K562 (cell line): ENCODE measurements at regions not wholly inside any gene's neighbourhood (a gene's known extent, or its start where the extent isn't known, plus 50 kb on each side); places are given as distances from the start of the nearest gene placed in this dataset.

ENCODE experiments used
- ATAC-seq: fragments of 200-7000 bp; cut with Tn5 transposase; 3 replicates; pipeline ENCODE4 v1.9.1; 2020; ENCODE audit warnings: moderate library complexity
- BruUV-seq: library from RNA; stranded (reverse); fragments of 400-500 nt; replicated peaks from 2 replicates; lab custom pipeline; 2021; lab: Mats Ljungman, UMichigan
- CTCF ChIA-PET: fragments of 300-600 bp; formaldehyde crosslinking; extraction: SDS; loops from one replicate; lab custom pipeline; 2021; ENCODE audit warnings: low intra/inter-chr PET ratio; lab: Yijun Ruan, JAX
- POLR2A ChIA-PET: fragments of 300-600, 350-650 bp; sonication (Branson Sonifier 250); formaldehyde crosslinking; extraction: SDS; loops from one replicate; lab custom pipeline; 2021; ENCODE audit warnings: antibody characterized with exemption, inconsistent platforms; lab: Yijun Ruan, JAX
- DNase-seq, 4 experiments: peaks; one replicate each; pipeline versions ENCODE4 v3.0.0 to v3.0.0-alpha.2; 2011 to 2018; ENCODE audit warnings: low spot score in 3 of 4, mixed read lengths in 3 of 4; ENCODE audit errors: extremely low read depth in 1 of 4
- FAIRE-seq: peaks from 2 replicates; lab custom pipeline; 2011; peaks lifted over from hg19 to GRCh38; lab: Jason Lieb, UNC
- H2AFZ ChIP-seq: 2 replicates; pipeline ENCODE4 v1.6.0; 2011; ENCODE audit warnings: low read depth, low read length, control low read depth, inconsistent platforms
- H3K27ac ChIP-seq: fragments of 200-600 bp; 3 replicates; pipeline ENCODE4 v1.8.0; 2011; ENCODE audit warnings: low read depth, mild to moderate bottlenecking, control low read depth, inconsistent platforms, low read length, moderate library complexity, mixed read lengths; ENCODE audit errors: extremely low read depth
- H3K27me3 ChIP-seq, 2 experiments: fragments of 300-600 bp in 1 of 2; 2 replicates in 1 of 2; 3 replicates in 1 of 2; pipeline versions ENCODE4 v1.6.0 to v1.8.0; 2011; ENCODE audit warnings: inconsistent platforms in 2 of 2, low read length in 2 of 2, mild to moderate bottlenecking in 1 of 2, mixed read lengths in 1 of 2, moderate library complexity in 1 of 2; ENCODE audit not compliant: control insufficient read depth in 2 of 2, insufficient read depth in 2 of 2
- H3K36me3 ChIP-seq: fragments of 300-600 bp; 3 replicates; pipeline ENCODE4 v1.8.0; 2011; ENCODE audit warnings: mild to moderate bottlenecking, low read length, inconsistent platforms; ENCODE audit not compliant: control insufficient read depth, insufficient read depth
- H3K4me1 ChIP-seq, 2 experiments: fragments of 200-600 bp in 1 of 2; replicated peaks in 1 of 2; 2 replicates in 1 of 2; 3 replicates in 1 of 2; pipeline versions ENCODE4 v1.5.1 to v1.8.0; 2011; ENCODE audit warnings: inconsistent platforms in 2 of 2, low read length in 2 of 2, mild to moderate bottlenecking in 1 of 2, mixed read lengths in 1 of 2, moderate library complexity in 1 of 2; ENCODE audit not compliant: control insufficient read depth in 2 of 2, insufficient read depth in 2 of 2
- H3K4me2 ChIP-seq: 2 replicates; pipeline ENCODE4 v1.6.1; 2011; ENCODE audit warnings: low read length, control low read depth, inconsistent platforms, mixed read lengths; ENCODE audit not compliant: insufficient read depth
- H3K4me3 ChIP-seq: fragments of 200-600 bp; sonication (generic), shearing (Covaris generic); 2 replicates; pipeline ENCODE4 v1.5.1; 2016; ENCODE audit warnings: control low read depth, inconsistent platforms
- H3K79me2 ChIP-seq: fragments of 200-600 bp; 3 replicates; pipeline ENCODE4 v1.8.0; 2011; ENCODE audit warnings: low read length, inconsistent platforms; ENCODE audit not compliant: control insufficient read depth, insufficient read depth
- H3K9ac ChIP-seq, 2 experiments: 2 replicates each; pipeline versions ENCODE4 v1.6.0 to v1.6.1; 2011; ENCODE audit warnings: low read depth in 2 of 2, low read length in 2 of 2, control low read depth in 1 of 2, inconsistent platforms in 1 of 2, mild to moderate bottlenecking in 1 of 2, mixed read lengths in 1 of 2; ENCODE audit not compliant: insufficient read depth in 1 of 2
- H3K9me1 ChIP-seq: one replicate; pipeline ENCODE4 v1.6.0; 2011; ENCODE audit warnings: inconsistent platforms, mild to moderate bottlenecking, low read length, moderate library complexity; ENCODE audit not compliant: control insufficient read depth, insufficient read depth
- H3K9me3 ChIP-seq: replicated peaks from 2 replicates; pipeline ENCODE4 v1.5.1; 2011; ENCODE audit warnings: low read depth, low read length, inconsistent platforms; ENCODE audit not compliant: control insufficient read depth, insufficient read depth
- H4K20me1 ChIP-seq: replicated peaks from 2 replicates; pipeline ENCODE4 v1.6.1; 2011; ENCODE audit warnings: low read length, inconsistent platforms, mixed read lengths; ENCODE audit not compliant: control insufficient read depth, insufficient read depth
- CBX3 ChIP-seq, 2 experiments: IDR thresholded peaks; 1 replicate in 1 of 2; 2 replicates in 1 of 2; pipeline ENCODE4 v1.6.1; 2012; ENCODE audit warnings: inconsistent platforms in 2 of 2, low read length in 2 of 2, borderline replicate concordance in 1 of 2, control low read depth in 1 of 2
- DPF2 ChIP-seq: fragments of 450-650 bp; IDR thresholded peaks from 2 replicates; pipeline ENCODE4 v1.6.1; 2016
- EP300 ChIP-seq: IDR thresholded peaks from 2 replicates; pipeline ENCODE4 v1.6.1; 2012; ENCODE audit warnings: low read length, improper control_type of control experiment
- L3MBTL2 ChIP-seq: fragments of 450-650 bp; IDR thresholded peaks from 2 replicates; pipeline ENCODE4 v1.6.1; 2016; ENCODE audit warnings: mild to moderate bottlenecking, moderate library complexity
- NR4A1 ChIP-seq, 2 experiments: fragments of 250-450 bp in 1 of 2; fragments of 450-650 bp in 1 of 2; sonication (Bioruptor Pico) in 1 of 2; IDR thresholded peaks; 2 replicates each; pipeline versions ENCODE4 v1.4.0 to v1.6.1; 2016 to 2020; ENCODE audit warnings: mild to moderate bottlenecking in 2 of 2, missing compliant biosample characterization in 1 of 2, missing genetic modification characterization in 1 of 2, moderate library complexity in 1 of 2
- POU5F1 ChIP-seq: fragments of 150-350 bp; IDR thresholded peaks from 2 replicates; pipeline ENCODE4 v1.6.1; 2014; ENCODE audit warnings: borderline replicate concordance, low read length, low read depth, mild to moderate bottlenecking; ENCODE audit not compliant: partially characterized antibody
- RBM15 ChIP-seq: fragments of 200-400 bp; formaldehyde crosslinking; IDR thresholded peaks from 2 replicates; pipeline ENCODE4 v1.6.1; 2018; ENCODE audit warnings: mild to moderate bottlenecking, low read length, moderate library complexity; ENCODE audit not compliant: insufficient read depth
- RBM25 ChIP-seq: fragments of 200-400 bp; formaldehyde crosslinking; IDR thresholded peaks from 2 replicates; pipeline ENCODE4 v1.6.1; 2018; ENCODE audit warnings: low read length, low read depth, moderate library complexity; ENCODE audit not compliant: severe bottlenecking
- RBM34 ChIP-seq: fragments of 200-400 bp; formaldehyde crosslinking; IDR thresholded peaks from 2 replicates; pipeline ENCODE4 v1.6.1; 2018; ENCODE audit warnings: low read length, borderline replicate concordance; ENCODE audit not compliant: insufficient read depth
- SNRNP70 ChIP-seq: fragments of 200-400 bp; formaldehyde crosslinking; optimal IDR thresholded peaks from 2 replicates; pipeline ENCODE3; 2017; ENCODE audit warnings: low read depth, low read length
- TEAD4 ChIP-seq, 2 experiments: sonication (generic) in 1 of 2; formaldehyde crosslinking in 1 of 2; IDR thresholded peaks; 2 replicates each; pipeline versions ENCODE4 v1.6.1 to v1.8.0; 2012 to 2022; ENCODE audit warnings: borderline replicate concordance in 1 of 2, inconsistent platforms in 1 of 2, low read length in 1 of 2, mild to moderate bottlenecking in 1 of 2, missing genetic modification reagents in 1 of 2
- U2AF2 ChIP-seq: fragments of 200-400 bp; formaldehyde crosslinking; optimal IDR thresholded peaks from 2 replicates; pipeline ENCODE3; 2017; ENCODE audit warnings: low read depth, mild to moderate bottlenecking, low read length
- ZNF165 ChIP-seq: fragments of 250-450 bp; sonication (Bioruptor Pico); IDR thresholded peaks from 2 replicates; pipeline ENCODE4 v1.4.0; 2020; ENCODE audit warnings: borderline replicate concordance
- ZNF184 ChIP-seq: sonication (generic); formaldehyde crosslinking; IDR thresholded peaks from 2 replicates; pipeline ENCODE4 v1.5.0; 2020; ENCODE audit warnings: missing genetic modification reagents
- ZNF561 ChIP-seq: fragments of 450-650 bp; formaldehyde crosslinking; conservative IDR thresholded peaks from 2 replicates; pipeline ENCODE4 v1.4.0; 2020; ENCODE audit warnings: mild to moderate bottlenecking, moderate library complexity
- ZNF785 ChIP-seq: fragments of 250-450 bp; sonication (Bioruptor Pico); IDR thresholded peaks from 2 replicates; pipeline ENCODE4 v1.4.0; 2020; ENCODE audit warnings: mild to moderate bottlenecking
- WGBS: fragments of 100-300 bp; shearing (Covaris generic); methylation state at CpG from one replicate; pipeline ENCODE4 v1.1.6; 2016; ENCODE audit warnings: low coverage, mixed read lengths; ENCODE audit not compliant: insufficient coverage; ENCODE audit errors: missing lambda C conversion rate; 5-methylcytosine and 5-hydroxymethylcytosine counted together
- in situ Hi-C: fragments of 300-500 bp; cut with MboI; formaldehyde crosslinking; loops from 4 replicates; pipeline ENCODE4 v1.15.0; 2018; ENCODE audit warnings: inconsistent platforms, mixed read lengths
- intact Hi-C: fragments of 100-400 bp; cut with micrococcal nuclease; formaldehyde crosslinking; loops from 2 replicates; pipeline ENCODE4 v1.14.2; 2022
- TF ChIP-seq, protein P1 (sequence below): sonication (generic); formaldehyde crosslinking; IDR thresholded peaks from 2 replicates; pipeline ENCODE4 v1.8.1; 2022; ENCODE audit warnings: missing genetic modification reagents
- TF ChIP-seq, protein P2 (sequence below), 3 experiments: fragments of 200-800 bp in 1 of 3; fragments of 250-450 bp in 1 of 3; fragments of 450-650 bp in 1 of 3; sonication (Bioruptor Pico) in 1 of 3; sonication (Bioruptor generic) in 1 of 3; formaldehyde crosslinking in 1 of 3; IDR thresholded peaks; 2 replicates each; pipeline versions ENCODE4 v1.6.1 to v1.8.0; 2016 to 2022; ENCODE audit warnings: mild to moderate bottlenecking in 2 of 3, missing genetic modification characterization in 2 of 3, missing compliant biosample characterization in 1 of 3, moderate library complexity in 1 of 3

GRCh38 chr5:98391921-98392625, 381.4 kb upstream of the RGMB start:
- Histone ChIP-seq H2AFZ (no peak overlapping the region), H3K9ac (no peak overlapping the region), H3K27me3 (no peaks in the 10 kb centered on the region), H3K4me1 (no peaks in the 10 kb centered on the region), H3K9me3 (no peaks in the 10 kb centered on the region), H3K36me3 (no peaks in the 10 kb centered on the region), H4K20me1 (no peaks in the 10 kb centered on the region), H3K4me2 (no peak overlapping the region), H3K27ac (no peak overlapping the region), H3K9me1 (no peaks in the 10 kb centered on the region), H3K79me2 (no peaks in the 10 kb centered on the region), H3K4me3 (no peak overlapping the region)
- BruUV-seq = no TSS peak
- intact Hi-C loops = no loop called here
- ATAC-seq (no peak), DNase-seq (no peak), FAIRE-seq (no peak)
- in situ Hi-C loops = no loop called here
- POLR2A ChIA-PET = no interaction called here
- CTCF ChIA-PET = no interaction called here
- WGBS = under 1% methylated on average over 27 of the region's 31 CpGs
- no peak for TF ChIP-seq SNRNP70
- no peak for TF ChIP-seq RBM34
- no peak for TF ChIP-seq CBX3 (IDR thresholded peaks at IDR 0.05; ENCODE audit: borderline replicate concordance in 1 of 2, low read length in 2 of 2)
- TF ChIP-seq ZNF561 (CRISPR knock-in tag) = no peak
- TF ChIP-seq, protein P1, sequence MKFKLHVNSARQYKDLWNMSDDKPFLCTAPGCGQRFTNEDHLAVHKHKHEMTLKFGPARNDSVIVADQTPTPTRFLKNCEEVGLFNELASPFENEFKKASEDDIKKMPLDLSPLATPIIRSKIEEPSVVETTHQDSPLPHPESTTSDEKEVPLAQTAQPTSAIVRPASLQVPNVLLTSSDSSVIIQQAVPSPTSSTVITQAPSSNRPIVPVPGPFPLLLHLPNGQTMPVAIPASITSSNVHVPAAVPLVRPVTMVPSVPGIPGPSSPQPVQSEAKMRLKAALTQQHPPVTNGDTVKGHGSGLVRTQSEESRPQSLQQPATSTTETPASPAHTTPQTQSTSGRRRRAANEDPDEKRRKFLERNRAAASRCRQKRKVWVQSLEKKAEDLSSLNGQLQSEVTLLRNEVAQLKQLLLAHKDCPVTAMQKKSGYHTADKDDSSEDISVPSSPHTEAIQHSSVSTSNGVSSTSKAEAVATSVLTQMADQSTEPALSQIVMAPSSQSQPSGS (CRISPR knock-in tag) = no peak
- TF ChIP-seq U2AF2 = no peak
- TF ChIP-seq, protein P2, sequence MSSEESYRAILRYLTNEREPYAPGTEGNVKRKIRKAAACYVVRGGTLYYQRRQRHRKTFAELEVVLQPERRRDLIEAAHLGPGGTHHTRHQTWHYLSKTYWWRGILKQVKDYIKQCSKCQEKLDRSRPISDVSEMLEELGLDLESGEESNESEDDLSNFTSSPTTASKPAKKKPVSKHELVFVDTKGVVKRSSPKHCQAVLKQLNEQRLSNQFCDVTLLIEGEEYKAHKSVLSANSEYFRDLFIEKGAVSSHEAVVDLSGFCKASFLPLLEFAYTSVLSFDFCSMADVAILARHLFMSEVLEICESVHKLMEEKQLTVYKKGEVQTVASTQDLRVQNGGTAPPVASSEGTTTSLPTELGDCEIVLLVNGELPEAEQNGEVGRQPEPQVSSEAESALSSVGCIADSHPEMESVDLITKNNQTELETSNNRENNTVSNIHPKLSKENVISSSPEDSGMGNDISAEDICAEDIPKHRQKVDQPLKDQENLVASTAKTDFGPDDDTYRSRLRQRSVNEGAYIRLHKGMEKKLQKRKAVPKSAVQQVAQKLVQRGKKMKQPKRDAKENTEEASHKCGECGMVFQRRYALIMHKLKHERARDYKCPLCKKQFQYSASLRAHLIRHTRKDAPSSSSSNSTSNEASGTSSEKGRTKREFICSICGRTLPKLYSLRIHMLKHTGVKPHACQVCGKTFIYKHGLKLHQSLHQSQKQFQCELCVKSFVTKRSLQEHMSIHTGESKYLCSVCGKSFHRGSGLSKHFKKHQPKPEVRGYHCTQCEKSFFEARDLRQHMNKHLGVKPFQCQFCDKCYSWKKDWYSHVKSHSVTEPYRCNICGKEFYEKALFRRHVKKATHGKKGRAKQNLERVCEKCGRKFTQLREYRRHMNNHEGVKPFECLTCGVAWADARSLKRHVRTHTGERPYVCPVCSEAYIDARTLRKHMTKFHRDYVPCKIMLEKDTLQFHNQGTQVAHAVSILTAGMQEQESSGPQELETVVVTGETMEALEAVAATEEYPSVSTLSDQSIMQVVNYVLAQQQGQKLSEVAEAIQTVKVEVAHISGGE (CRISPR knock-in tag; IDR thresholded peaks at IDR 0.05) = no peak
- no peak for TF ChIP-seq RBM25
- TF ChIP-seq TEAD4 (IDR thresholded peaks at IDR 0.05; ENCODE audit: low read length) = no peak
- no peak for TF ChIP-seq TEAD4 (CRISPR knock-in tag; IDR thresholded peaks at IDR 0.05; ENCODE audit: borderline replicate concordance)
- TF ChIP-seq POU5F1 = no peak
- no peak for TF ChIP-seq ZNF785 (CRISPR knock-in tag)
- no peak for TF ChIP-seq NR4A1 (CRISPR knock-in tag; IDR thresholded peaks at IDR 0.05)
- no peak for TF ChIP-seq NR4A1 (tag; IDR thresholded peaks at IDR 0.05)
- TF ChIP-seq DPF2 = no peak
- no peak for TF ChIP-seq L3MBTL2
- no peak for TF ChIP-seq RBM15
- no peak for TF ChIP-seq ZNF184
- no peak for TF ChIP-seq ZNF165 (CRISPR knock-in tag)
- TF ChIP-seq EP300 = no peak
